ENCODE measurements at regions not wholly inside any gene's neighbourhood (a gene's known extent, or its start where the extent isn't known, plus 50 kb on each side); places are given as distances from the start of the nearest gene placed in this dataset.
A peak's percentile ranks its signal among the peaks of the same experiment; 100 is the strongest.
"Not testable (repeated sequence)": the region's sequence is repeated elsewhere in the genome, so short reads cannot be mapped to it uniquely, and the experiment has no call there.

GRCh38 chr1:34369701-34370455 is 193.2 kb downstream of the C1orf94 start:
- no peak for DNase-seq (ENCODE audit: low spot score)

GRCh38 chr1:34370748-34371147 is 194.0 kb downstream of the C1orf94 start:
- no peak for DNase-seq (ENCODE audit: low spot score)

- DNase-seq (ENCODE audit: low spot score), result not testable (repeated sequence)
Measured at GRCh38 chr1:34371179-34371578, 194.5 kb downstream of the C1orf94 start.

GRCh38 chr1:34371829-34372532 is 195.3 kb downstream of the C1orf94 start:
- DNase-seq (ENCODE audit: low spot score), result no peak

GRCh38 chr1:34372891-34373290 is 196.2 kb downstream of the C1orf94 start:
- DNase-seq (ENCODE audit: low spot score), result no peak

- DNase-seq (ENCODE audit: low spot score), result no peak
Measured at GRCh38 chr1:34373912-34374311, 197.2 kb downstream of the C1orf94 start.

- DNase-seq (ENCODE audit: low spot score), result no peak
Measured at GRCh38 chr1:34376531-34376930, 199.8 kb downstream of the C1orf94 start.

DNA sequence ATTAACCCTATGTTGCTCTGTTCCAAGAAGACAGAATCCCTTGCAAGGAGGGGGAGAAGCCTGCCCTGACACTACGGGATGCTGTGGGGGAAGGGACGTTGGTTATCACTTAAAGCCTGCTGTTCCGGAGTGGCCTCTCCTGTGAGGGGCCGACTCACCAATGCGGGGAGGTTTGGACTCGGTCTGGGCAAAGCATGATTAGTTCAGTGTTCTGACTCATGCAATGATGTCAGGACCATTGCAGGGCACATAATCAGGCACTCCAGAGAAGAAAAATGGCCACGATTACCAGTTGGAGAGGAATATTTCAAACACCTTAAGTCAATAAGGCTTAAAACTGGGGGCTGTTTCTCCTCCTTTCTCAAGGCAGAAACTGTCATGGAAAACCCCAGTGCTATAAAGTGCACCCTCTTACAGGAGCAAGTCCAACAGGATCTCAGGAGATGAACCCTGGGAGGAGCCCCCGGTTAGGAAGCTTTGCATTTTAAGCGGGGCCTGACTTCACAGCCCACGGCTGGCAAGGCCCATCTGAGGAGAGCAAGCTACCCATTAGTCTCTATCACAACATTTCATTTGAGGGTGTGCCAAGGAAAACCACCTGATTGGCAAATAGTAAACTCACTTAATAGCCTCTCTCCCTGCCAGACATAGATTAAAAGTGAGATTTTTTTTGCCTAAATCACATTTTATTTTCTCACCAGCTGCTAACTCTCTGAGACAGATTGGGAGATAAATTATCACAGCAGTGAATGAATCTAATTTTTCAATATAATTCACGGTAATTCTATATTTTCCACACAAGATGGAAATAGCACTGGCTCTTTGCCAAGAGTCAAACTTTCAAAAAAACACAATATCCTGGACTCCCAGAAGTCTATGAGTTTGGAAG is 202.5 kb downstream of the C1orf94 start:
- DNase-seq (ENCODE audit: low spot score), result peak; percentile 10

GRCh38 chr1:34379911-34380310 is 203.2 kb downstream of the C1orf94 start:
- no peak for DNase-seq (ENCODE audit: low spot score)

- DNase-seq (ENCODE audit: low spot score), result no peak
Measured at GRCh38 chr1:34380526-34381124, 203.9 kb downstream of the C1orf94 start.

GRCh38 chr1:34389974-34390373 is 213.3 kb downstream of the C1orf94 start:
- no peak for DNase-seq (ENCODE audit: low spot score)

GRCh38 chr1:34396042-34396441 is 219.3 kb downstream of the C1orf94 start:
- DNase-seq (ENCODE audit: low spot score), result no peak

DNA sequence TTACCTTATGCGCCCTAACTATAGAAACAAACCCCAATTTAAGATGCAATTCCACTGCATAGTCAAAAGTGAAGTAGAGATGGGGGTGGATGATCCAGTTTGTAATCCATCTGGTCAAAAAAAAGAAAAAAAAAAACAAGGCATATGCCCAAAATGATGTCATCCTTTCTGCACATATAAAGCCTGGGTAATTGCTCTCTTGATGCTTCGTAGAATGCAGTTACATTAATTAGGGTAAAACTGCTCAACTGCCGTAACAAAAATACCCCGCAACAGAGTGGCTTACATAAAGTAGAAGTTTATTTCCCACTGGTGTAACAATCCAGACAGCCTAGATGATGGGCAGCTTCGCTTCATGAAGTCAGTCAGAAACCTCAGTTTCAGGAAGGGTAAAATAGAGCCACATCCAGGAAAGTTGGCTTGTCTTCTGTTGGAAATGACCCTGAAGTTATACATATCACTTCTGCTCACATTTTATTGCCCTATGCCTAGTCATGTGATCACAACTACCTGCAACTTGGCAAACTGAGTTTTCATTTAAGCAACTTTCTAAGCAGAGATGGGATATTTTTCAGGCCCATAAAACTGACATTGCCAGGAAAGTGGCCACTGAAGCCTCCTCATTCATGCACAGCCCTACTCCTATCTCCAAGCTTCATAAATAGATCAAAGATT is 221.7 kb downstream of the C1orf94 start:
- no peak for DNase-seq (ENCODE audit: low spot score)

GRCh38 chr1:34398916-34399275 is 222.2 kb downstream of the C1orf94 start:
- no peak for DNase-seq (ENCODE audit: low spot score)

GRCh38 chr1:34400675-34401074 is 224.0 kb downstream of the C1orf94 start:
- no peak for DNase-seq (ENCODE audit: low spot score)

GRCh38 chr1:34403156-34403555 is 226.4 kb downstream of the C1orf94 start:
- DNase-seq (ENCODE audit: low spot score), result no peak

GRCh38 chr1:34404804-34405203 is 228.1 kb downstream of the C1orf94 start:
- DNase-seq (ENCODE audit: low spot score), result no peak

- no peak for DNase-seq (ENCODE audit: low spot score)
Measured at GRCh38 chr1:34405266-34405959, 228.7 kb downstream of the C1orf94 start.

GRCh38 chr1:34406377-34406776 is 229.7 kb downstream of the C1orf94 start:
- DNase-seq (ENCODE audit: low spot score), result no peak

DNA sequence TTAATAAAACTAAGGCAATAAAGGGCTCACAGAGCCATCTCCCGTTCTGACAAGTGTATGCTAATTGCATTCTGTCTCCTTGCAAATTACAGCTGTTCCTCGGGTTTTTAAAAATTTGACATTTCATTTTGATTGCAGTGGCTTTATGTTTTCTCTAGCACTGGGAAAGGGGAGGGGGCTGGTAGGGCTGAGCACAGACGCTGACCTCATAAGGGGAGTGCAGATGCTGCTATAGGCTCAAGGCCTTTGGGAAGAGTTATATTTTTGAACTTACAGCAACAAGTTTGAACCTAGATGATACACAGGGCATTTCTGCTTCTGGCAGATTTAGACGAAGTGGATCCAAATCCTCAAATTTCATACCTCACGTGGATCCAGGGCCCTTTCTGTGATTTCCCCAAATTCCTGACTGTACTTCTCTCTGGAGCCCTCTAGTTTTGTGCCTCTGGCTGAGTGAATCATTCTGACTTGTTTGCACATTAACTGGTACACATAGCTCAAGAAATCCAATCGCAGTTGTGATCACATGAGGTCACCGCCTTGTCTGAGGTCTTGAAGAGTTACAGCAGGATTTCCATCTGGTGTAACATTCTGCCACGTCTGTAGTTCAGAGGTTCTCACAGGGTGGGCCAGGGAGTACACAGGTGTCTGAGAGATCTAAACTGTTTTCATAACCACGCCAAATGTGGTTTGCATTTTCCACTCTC is 230.3 kb downstream of the C1orf94 start:
- DNase-seq (ENCODE audit: low spot score), result peak; percentile 57

All from AG08395 (cell line).